SHP77 (cell line): ENCODE measurements at regions not wholly inside any gene's neighbourhood (a gene's known extent, or its start where the extent isn't known, plus 50 kb on each side); places are given as distances from the start of the nearest gene placed in this dataset.

Experiments used
- DNase-seq, 2 experiments: peaks; one replicate each; lab custom pipeline; 2025; lab: John Stamatoyannopoulos, UW

DNA sequence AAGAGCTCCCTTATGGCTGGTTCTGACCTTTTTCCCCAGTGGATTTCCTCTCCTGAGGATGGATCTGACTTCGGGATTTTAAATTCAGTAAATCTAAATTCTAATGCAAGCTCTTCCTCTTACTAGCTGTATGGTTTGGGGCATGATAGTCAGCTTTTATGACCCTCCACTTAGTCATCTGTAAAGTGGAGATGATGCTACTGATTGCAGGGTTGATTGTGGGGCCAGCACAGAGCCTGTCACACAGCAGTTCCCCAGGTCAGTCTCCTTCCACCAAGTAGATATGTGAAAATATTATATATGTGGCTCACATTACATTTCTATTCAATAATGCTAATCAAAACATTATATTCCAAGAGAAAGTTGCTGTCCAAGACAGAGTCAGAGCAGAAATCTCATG lies 141.3 kb upstream of the UBE2E1 start:
- no peak for DNase-seq

DNA sequence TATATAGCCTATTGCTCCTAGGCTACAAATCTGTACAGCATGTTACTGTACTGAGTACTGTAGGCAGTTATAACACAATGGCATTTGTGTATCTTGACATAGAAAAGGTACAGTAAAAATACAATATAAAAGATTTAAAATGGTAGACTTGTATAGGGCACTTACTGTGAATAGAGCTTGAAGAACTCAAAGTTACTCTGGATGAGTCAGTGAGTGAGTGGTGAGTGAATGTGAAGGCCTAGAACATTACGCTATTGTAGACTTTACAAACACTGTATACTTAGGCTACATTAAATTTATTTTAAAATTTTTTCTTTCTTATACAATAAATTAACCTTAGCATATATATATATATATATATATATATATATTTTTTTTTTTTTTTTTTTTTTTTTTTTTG lies 140.0 kb upstream of the UBE2E1 start:
- no peak for DNase-seq

DNA sequence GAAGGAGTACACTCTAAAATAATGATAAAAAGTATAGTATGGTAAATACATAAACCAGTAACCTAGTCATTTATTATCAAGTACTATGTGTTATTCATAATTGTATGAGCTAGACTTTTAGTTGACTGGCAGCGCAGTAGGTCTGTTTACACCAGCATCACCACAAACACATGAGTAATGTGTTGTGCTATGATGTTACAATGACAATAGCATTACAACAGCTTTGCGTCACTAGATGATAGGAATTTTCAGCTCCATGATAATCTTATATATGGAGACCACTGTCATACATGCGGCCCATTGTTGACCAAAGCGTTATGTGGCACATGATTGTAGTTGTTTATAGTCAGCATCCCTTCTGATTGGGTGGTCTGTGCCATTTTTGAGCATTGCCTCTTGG lies 138.9 kb upstream of the UBE2E1 start:
- DNase-seq = no peak

DNA sequence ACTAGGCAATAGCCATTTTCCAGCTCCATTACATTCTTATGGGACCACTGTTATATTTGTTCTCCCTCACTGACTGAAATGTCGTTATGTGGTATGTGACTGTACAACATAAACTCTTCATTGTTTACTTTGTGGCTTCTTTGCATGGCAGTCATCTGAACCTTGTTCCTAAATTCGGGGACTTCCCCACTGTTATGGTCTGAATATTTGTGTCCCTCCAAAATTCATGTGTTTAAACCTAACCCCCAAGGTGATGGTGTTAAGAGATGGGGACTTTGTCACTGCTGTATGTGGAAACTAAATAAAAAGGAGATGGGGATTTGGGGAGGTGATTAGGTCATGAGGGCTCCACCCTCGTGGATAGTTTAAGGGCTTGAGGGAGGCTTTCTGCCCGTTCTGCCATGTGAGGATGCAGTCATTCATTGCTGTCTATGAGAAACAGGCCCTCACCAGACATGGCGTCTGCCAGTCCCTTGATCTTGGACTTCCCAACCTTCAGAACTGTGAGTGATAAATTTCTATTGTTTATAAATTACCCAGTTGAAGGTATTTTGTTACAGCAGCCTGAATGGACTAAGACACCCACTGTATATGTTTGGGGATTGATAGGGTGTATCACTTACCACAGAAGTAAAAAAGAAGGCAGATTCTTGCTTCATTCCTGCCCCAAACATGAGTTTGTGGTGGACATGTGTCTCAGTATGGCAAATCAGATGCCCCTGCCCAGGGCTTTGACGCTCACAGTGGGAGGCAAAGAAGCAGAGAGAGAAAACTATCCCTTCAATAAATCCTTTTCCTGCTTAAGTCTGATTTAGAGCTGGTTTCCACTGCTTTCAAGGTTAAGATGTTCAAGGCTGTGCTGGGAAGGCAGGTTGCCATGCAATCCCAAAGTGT lies 138.0 kb upstream of the UBE2E1 start:
- DNase-seq = no peak

DNA sequence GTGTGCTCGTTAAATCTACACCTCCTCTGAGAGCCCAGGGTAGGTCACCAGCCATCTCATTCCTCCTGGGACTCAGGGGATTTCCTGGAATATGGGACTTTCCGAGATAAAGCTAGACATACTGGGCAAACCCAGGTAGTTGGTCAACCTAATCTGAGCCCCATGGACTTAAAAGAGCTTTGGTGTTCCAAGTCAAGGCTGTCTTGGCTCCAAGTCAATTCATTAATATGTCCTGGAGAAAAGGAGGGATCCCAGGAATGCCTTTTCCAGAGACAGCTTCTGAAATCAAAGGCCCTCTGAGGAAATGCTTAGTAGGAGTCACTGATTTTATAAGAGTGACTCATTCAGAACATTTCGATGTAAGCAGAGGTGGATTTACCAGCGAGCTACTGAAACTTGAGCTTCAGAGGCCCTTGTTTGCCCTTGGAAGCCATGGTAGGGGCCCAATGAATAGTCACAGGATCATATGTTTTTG lies 137.3 kb upstream of the UBE2E1 start:
- DNase-seq = no peak

DNA sequence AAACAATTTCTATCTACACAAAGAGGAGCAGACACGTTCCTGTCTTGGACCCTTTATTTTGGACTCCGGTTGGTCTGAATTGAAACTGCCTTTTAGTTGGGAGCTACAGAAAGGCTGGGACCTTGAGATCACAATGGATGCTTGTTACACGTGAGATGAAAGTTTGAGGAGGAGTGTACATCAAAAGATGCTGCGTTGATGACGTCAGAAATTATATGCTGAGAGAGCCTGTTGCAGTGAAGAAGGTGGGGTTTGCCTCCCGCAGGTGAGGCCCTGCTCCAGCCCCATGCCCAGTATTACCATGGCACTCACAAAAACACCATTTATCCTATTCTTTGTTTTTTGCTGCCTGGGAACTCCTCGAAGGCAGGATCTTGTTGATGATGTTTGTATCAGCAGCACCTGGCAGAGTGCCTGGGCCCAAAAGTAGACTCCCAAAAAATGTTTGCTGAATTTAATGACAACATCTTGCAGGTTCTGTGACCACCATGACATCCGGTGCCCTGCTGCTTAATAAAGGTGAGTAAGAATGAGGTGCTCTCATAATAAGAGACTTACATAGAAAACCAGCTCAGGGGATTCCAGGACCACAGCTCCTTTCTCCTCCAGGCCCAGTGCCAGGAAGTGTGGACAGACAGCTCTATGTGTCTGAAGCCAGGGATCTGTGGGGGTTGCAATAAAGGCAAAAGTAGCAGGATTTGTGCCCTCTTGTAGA lies 136.1 kb upstream of the UBE2E1 start:
- DNase-seq = no peak

DNA sequence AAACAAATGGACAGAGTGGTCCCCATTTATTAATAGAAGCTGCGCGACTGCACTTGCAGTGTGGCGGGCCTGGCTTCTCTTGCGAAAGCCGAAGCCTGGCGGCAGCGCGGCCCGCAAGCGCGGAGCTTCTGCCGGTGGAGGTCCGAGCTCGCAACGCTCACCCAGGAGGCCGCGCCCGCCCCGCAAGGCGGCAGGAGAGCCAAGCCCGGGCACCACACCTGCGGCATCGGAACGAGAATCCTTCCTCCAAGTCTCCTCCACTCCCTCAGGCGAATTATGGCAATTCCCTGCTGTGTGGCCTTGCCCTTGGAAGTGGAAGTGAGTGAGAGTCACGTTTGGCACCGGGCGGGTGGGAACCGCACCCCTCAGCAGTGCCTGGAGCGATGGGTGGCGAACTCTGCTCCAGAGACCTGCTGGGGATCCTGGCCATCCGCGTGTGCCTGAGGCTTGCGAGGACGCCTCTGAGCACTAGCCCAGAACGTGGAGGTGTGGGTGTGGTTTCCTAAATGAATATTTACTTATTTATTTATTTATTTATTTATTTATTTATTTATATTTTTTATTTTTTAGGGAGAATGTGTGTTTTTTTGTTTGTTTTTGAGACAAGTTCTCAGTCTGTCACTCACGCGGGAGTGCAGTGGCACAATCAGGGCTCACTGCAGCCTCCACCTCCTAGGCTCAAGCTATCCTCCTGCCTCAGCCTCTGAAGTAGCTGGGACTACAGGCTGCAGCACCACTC lies 133.7 kb upstream of the UBE2E1 start:
- DNase-seq = no peak

DNA sequence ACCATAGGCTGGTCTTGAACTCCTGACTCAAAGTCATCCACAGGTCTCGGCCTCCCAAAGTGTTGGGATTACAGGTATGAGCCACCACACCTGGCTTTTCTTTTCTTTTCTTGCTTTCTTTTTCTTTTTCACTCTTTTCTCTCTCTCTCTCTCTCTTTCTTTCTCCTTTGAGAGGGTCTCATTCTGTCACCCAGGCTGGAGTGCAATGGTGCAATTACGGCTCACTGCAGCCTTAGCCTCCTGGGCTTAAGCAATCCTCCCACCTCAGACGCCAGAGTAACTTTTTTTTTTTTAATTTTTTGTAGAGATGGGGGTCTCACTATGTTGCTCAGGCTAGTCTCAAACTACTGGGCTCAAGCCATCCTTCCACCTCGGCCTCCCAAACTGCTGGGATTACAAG lies 133.1 kb upstream of the UBE2E1 start:
- DNase-seq = no peak

DNA sequence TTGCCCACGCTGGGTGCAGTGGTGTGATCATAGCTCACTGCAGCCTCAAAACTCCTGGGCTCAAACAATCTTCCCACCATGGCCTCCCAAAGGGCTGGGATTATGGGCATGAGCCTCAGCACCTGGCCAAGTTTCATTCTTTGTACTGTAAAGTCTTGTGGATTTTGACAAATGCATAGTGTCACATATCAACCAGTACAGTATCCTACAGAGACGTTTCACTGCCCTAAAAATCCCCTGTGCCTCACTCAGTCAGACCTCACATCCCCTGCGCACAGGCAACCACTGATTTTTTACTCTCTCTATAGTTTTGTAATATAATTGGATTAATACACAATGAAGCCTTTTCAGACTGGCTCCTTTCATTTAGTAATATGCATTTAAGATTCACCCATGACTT lies 130.7 kb upstream of the UBE2E1 start:
- no peak for DNase-seq

DNA sequence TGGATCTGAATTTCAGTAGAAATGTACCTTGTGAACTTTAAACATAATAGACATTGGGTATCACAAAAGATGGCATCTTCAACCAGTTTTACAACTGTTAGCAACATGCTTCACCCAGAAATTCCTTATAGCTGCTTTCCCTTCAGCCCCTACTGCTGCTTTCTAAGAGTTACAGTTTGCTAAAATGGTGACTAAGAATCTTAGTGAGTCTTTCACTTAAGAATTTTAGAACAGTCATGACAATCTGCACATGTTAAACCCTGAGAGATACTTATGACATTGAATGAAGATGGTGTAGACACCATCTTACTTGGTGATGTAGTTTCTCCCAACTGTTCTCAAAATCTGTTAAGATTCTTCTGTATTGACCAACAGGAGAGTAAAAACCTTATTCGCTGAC lies 129.7 kb upstream of the UBE2E1 start:
- DNase-seq = no peak

DNA sequence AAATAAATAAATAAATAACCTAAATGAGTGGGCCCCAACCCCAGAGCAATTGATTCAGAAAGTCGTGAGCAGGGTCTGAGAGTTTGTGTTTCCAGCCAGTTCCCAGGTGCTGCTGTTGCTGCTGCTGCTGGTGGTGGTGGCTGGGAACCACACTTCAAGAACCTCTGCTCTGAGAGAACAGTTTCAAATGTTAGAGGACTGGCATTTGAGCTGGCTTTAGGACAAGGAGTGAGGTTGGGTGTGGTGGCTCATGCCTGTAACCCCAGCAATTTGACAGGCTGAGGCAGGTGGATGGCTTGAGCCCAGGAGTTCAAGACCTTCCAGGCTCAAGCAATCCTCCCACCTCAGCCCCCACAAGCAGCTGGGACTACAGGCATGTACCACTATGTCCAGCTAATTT lies 123.1 kb upstream of the UBE2E1 start:
- no peak for DNase-seq

DNA sequence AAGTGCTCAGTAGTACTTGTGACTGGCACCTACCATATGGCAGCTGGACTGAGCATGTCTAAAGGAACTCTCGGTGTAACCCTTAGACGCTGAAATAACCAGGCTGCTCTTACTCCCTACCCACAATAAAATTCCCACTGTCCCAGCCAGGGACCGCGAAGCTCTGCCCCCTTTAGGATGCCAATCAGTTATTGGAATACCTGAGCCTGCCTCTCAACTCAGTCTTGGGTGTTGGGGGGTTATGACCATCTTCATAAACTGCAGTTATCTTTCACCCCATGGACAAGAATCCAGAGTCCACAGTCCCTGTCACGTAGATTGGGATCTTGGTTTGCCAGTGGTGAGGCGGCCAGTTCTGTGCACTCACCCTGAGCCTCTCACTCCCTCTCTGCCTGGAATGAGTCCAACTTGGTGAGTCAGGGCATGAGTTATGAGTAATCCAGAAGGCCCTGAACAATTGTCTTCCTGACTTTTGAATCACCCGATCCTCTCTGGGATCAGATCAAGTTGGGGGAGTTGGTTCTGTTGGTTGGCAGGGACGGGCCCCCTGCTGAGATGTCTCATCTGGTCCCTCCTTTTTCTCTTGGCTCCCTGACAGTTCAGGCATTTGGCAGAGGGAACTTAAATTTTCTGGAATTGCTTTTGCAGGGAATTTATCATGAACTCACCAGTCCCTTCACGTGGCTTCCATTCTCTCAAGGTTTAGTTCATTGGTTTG lies 120.1 kb upstream of the UBE2E1 start:
- DNase-seq = peak; percentile 82 to 83

DNA sequence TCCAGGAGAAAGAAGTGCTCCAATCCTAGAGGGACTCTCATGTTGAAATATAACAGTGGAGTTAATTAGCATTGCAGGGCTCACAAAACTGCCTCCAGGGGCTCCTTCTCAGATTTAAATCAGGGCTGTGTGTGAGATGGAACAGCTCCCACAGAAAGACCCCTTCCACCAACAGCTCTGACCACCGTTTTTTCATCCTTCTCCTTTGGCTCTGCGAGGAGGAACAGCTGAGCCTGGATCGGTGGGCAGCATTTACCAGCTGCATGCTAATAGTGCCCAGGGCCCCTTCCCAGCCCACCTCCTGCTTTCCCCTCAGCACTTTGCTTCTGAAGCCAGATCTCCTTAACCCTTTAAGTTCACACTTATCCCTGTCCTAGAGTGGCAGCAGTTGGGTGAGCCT lies 119.2 kb upstream of the UBE2E1 start:
- DNase-seq = no peak

DNA sequence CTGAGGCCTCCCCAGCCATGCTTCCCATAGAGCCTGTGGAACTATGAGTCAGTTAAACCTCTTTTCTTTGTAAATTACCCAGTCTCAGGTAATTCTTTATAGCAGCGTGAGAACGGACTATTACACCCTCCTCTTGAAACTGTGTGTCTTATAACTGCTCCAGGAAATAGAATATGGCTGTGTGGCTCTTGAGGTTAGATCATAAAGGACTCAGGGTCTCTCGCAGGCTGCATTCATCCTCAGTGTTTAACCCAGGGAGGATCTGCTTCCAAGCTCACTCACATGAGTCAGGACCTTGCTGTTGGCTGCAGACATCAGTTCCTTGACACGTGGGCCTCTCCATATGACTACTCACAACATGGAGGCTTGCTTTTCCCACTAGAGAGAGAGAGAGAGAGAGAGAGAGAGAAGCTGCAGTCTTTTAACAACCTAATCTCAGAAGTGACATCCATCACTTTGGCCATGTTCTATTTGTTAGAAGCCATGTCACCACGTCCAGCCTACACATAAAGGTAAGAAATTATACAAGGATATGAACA lies 114.3 kb upstream of the UBE2E1 start:
- no peak for DNase-seq

DNA sequence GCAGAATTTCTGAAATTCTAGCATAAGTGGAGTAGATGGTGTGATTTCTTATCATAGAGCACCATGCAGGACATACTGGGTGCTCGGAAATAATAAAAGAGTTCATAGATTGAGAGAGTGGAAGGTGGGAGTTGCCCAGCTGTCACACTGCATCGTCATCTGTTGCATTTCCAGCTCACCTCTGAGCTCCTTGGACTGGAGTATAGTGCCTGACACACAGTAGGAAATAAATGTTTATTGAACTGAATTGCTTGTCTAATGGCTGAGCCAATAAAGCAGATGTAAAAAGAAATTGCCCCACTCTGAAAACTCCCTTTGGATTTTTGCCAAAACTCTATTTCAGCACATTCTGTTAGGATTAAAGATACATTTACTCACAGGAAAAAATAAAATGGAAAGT lies 108.9 kb upstream of the UBE2E1 start:
- DNase-seq = no peak

DNA sequence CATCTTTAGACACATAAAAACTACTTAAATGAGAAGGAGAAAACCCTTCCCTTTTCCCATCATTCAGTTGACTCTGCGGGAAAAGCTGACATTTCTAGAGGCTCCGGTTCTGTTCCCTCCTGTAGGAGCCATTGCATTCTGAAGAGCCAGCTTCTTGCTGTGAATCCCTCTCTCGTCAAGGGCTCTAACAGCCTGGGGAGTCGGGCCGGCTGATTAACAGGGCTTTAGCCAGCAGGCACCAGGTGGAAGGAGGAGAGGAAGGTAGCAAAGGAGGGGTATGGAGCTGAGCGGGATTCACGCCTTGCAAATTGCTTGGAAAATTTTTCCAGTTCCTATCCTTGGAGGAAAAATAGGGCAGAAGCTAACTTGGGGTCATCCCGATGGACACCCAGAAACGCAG lies 108.3 kb upstream of the UBE2E1 start:
- peak in 1 of 2 experiments; percentile 8 for DNase-seq

DNA sequence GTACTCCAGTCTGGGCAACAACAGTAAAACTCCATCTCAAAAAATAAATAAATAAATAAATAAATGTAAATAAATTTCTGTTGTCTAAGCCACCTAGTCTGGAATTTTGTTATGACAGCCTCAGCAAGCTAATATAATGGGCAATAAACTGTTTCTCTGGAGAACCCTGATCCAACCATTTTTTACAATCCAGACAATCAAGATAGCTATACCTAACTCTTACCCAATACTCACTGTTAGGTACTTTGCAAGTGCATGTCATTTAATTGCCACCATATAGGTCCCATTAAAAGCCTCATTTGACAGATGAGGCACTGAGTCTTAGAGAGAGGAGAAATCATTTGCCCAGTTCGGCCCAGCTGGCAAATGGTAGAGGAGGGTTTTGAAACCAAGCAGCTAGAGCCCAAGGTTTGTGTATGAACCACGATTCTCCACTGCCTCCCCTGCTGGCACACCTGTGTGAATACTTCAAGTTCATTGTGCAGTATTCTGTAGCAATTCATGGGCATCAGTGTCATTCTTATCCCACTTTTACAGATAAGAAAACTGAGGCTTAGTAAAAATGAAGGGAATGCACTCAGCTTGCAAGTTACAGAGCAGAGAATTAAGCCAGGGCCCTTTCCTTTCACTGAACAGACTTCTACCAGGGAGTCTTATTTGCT lies 107.0 kb upstream of the UBE2E1 start:
- DNase-seq = no peak

DNA sequence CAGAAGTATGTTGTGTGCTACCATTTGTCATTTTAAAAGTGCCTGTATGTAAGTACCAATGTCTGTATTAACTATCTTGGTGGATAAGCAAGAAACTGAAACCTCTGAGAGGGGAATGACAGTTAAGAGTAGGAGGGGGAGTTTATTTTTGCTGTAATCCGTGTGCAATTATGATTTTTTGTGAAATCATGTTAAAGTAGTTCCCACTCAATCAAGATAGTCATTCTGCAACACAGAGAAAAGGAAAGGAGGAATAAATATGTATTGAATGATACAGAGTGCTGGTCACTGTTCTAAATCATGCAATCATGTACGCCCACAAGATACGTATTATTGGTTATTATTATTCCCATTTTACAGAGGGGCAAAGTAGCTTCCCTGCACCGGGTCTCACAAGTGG lies 105.1 kb upstream of the UBE2E1 start:
- no peak for DNase-seq

DNA sequence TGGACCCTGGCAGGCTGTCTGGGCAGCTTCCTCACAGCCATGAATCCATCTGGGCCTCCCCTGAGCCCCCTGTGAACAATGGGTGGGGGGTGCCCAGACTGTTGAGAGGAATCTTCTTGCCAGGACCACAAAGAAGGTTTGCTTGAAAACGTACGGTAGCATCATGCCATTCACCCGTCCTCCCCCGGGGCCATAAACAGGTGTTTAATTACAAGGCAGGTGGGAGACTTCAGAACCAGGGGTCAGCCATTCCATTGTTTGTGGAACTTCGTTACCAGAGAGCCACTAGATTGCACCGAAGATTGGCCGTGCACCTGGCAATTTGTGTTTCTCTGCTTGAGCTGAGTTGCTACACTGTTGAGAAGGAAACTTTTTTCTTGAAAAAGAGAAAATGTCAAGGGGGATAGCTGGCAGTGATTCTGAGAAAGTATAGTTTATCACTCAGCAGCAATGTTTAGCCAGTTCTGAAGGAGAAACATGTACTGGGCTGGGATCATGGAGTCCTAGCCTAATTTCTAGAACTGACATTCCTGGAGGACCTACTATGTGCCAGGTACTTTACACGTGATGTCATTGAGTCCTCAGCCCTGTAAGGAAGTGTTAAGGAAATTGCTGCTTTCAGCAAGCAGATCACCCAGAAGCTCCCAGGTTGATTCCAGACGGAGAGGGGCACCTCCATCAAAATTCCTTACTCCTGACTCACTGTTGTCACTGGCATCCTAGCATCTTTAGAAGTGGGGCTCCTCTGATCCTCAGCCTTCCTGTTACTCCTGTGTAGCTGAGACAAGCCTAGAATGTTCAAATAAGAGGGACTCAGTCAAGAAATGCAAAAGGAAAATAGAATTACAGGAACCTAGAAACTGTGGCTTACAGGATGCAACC lies 103.8 kb upstream of the UBE2E1 start:
- no peak for DNase-seq

DNA sequence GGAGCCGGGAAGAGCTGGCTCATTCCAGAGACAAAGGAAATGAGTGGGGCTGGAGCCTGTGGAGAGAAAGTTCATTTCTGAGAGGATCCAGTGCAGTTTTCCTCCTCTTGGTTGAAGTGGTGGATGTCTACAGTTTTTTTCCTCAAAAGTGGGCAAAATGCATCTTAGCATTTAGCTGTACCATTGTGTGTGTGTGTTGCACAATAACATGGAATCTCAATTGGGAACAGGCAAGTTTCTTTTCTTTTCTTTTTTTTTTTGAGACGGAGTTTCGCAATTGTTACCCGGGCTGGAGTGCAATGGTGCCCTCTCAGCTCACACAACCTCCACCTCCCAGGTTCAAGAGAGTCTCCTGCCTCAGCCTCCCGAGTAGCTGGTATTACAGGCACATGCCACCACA lies 101.5 kb upstream of the UBE2E1 start:
- no peak for DNase-seq
